ENCODE measurements at regions not wholly inside any gene's neighbourhood (a gene's known extent, or its start where the extent isn't known, plus 50 kb on each side); places are given as distances from the start of the nearest gene placed in this dataset.

DNA sequence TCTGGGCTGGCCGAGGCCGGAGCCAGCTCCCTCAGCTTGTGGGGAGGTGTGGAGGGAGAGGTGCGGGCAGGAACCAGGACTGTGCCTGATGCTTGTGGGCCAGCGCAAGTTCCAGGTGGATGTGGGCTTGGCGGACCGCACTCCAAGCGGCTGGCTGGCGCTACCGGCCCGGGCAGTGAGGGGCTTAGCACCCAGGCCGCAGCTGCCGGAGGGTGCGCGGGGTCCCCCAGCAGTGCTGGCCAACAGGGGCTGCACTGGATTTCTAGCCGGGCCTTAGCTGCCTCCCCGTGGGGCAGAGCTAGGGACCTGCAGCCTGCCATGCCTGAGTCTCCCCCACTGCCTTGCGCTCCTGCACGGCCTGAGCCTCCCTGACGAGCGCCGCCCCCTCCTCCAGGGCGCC, 242.8 kb downstream of the CCSER2 start:
- Histone ChIP-seq H3K36me3 (no peaks in the 10 kb centered on the region), H3K4me1 (no peaks in the 10 kb centered on the region), H3K27ac (no peak overlapping the region), H3K9me3 (no peaks in the 10 kb centered on the region), H3K27me3 (no peaks in the 10 kb centered on the region), H3K4me3 (no peak overlapping the region)
- DNase-seq, result no peak
- intact Hi-C loops (cut with DNase I), result no loop called here
- no peak for FAIRE-seq
- ATAC-seq, result no peak
- WGBS, 2 donors, result 90 to 92% methylated on average over 22 of the region's 22 CpGs
- TF ChIP-seq, protein P1, sequence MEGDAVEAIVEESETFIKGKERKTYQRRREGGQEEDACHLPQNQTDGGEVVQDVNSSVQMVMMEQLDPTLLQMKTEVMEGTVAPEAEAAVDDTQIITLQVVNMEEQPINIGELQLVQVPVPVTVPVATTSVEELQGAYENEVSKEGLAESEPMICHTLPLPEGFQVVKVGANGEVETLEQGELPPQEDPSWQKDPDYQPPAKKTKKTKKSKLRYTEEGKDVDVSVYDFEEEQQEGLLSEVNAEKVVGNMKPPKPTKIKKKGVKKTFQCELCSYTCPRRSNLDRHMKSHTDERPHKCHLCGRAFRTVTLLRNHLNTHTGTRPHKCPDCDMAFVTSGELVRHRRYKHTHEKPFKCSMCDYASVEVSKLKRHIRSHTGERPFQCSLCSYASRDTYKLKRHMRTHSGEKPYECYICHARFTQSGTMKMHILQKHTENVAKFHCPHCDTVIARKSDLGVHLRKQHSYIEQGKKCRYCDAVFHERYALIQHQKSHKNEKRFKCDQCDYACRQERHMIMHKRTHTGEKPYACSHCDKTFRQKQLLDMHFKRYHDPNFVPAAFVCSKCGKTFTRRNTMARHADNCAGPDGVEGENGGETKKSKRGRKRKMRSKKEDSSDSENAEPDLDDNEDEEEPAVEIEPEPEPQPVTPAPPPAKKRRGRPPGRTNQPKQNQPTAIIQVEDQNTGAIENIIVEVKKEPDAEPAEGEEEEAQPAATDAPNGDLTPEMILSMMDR (IDR thresholded peaks at IDR 0.05), result no peak

DNA sequence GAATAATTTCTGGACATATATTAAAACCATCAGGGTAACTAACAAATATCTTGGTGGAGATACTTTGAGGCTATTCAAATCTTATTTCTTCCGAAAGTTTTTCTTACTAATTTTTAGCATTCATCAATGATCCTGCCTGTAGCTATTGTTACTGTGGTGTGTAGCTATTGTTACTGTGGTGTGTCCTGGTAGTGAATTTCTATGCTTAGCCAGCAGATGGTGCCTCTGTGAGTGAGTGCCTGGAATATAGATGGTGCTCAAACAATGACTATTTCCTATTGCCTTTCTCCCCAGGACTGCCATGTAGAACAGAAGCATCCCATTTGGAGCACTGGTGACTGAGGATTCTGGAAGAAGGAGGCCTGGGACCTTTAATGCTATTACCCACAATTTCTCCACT, 245.7 kb downstream of the CCSER2 start:
- intact Hi-C loops (cut with DNase I), result no loop called here
- DNase-seq (no peak), FAIRE-seq (no peak), ATAC-seq (no peak)
- Histone ChIP-seq H3K27ac (no peak overlapping the region), H3K9me3 (no peaks in the 10 kb centered on the region), H3K4me1 (no peaks in the 10 kb centered on the region), H3K27me3 (no peaks in the 10 kb centered on the region), H3K36me3 (no peaks in the 10 kb centered on the region), H3K4me3 (no peak overlapping the region)
- 80 to 91% methylated on average over 1 of the region's 1 CpG for WGBS, 2 donors
- TF ChIP-seq, protein P1 (IDR thresholded peaks at IDR 0.05), result no peak

DNA sequence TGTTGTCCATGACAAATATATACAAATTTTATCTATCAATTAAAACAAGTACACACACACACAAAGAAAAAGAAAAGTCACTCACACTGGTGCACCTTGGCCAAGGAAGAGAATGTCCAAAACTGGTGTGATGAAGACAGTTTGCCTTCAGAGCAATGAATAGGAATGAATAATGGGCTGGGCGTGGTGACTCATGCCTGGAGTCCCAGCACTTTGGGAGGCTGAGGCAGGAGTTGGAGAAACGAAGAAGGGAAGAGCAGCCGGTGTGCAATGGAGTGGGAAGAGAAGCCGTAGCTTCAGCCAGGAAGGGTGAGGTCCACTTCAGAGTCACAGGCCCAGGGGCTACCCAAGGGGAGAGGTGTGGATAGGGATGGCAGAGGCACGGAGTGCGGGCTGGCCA, 253.6 kb downstream of the CCSER2 start:
- no peak for ATAC-seq
- TF ChIP-seq, protein P1 (IDR thresholded peaks at IDR 0.05), result no peak
- intact Hi-C loops (cut with DNase I), result no loop called here

DNA sequence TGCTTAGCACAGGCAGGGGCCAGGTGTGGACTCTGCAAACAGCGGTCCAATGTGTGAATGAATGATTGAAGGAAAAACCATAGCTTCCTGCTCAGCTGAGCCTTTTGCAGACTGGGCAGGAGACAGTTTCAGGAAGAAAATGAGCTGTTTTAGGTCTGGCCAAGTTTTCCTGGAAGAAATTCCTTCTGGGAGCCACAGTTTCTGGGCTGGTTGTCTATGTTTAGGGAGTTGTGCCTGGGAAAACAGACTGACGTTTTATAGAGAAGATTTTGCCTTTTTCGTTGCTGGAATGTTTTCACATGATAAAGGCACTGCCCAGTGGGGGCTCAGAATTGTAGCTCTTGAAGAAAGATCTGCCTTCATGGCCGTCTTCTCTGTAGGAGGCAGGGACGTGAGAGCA, 255.1 kb downstream of the CCSER2 start:
- intact Hi-C loops (cut with DNase I), result no loop called here
- H3K27me3 ChIP-seq, result no peaks in the 10 kb centered on the region
- FAIRE-seq, result no peak
- no peak for DNase-seq
- H3K4me3 ChIP-seq, result no peak overlapping the region
- WGBS, 2 donors, result 39% methylated on average over 5 of the region's 5 CpGs
- TF ChIP-seq, protein P1 (IDR thresholded peaks at IDR 0.05), result no peak
- H3K4me1 ChIP-seq, result no peaks in the 10 kb centered on the region
- no peaks in the 10 kb centered on the region for H3K36me3 ChIP-seq
- H3K27ac ChIP-seq, result no peak overlapping the region
- no peaks in the 10 kb centered on the region for H3K9me3 ChIP-seq
- ATAC-seq, result no peak

More for the DNA sequence above, 253.6 kb downstream of the CCSER2 start:
- H3K4me3 ChIP-seq, result no peak overlapping the region
- H3K4me1 ChIP-seq, result no peaks in the 10 kb centered on the region
- H3K27me3 ChIP-seq, result no peaks in the 10 kb centered on the region
- H3K9me3 ChIP-seq, result no peaks in the 10 kb centered on the region
- no peaks in the 10 kb centered on the region for H3K36me3 ChIP-seq
- no peak for FAIRE-seq
- H3K27ac ChIP-seq, result no peak overlapping the region
- 54 to 61% methylated on average over 6 of the region's 6 CpGs for WGBS, 2 donors
- no peak for DNase-seq

DNA sequence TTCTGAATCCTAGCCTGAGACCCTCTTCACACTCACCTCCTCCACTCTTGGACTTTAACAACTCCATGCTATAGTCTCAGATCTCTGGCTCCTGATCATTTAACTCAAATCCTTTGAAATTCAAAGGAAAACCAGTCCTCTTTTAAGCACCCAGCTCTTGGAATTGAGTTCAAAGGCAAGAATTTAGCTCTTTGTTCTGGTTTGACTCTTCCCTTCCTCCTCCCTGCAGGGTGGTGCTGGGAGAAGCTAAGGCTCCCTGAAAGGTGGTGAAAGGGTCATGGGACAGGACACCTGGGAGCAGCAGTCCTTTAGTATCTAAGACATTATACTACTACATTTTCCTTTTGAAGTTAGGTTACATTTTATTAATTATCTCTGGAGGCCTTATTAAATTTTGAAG, 259.4 kb downstream of the CCSER2 start:
- Histone ChIP-seq H3K27me3 (no peaks in the 10 kb centered on the region), H3K36me3 (no peaks in the 10 kb centered on the region), H3K4me1 (no peaks in the 10 kb centered on the region), H3K9me3 (no peaks in the 10 kb centered on the region), H3K27ac (no peak overlapping the region), H3K4me3 (no peak overlapping the region)
- no peak for ATAC-seq
- TF ChIP-seq, protein P1 (IDR thresholded peaks at IDR 0.05), result no peak
- intact Hi-C loops (cut with DNase I), result no loop called here
- DNase-seq, result no peak
- no peak for FAIRE-seq
